Stimulated activated naive CD8-positive, alpha-beta T cell treated with anti-CD3 and anti-CD28 coated beads, Interleukin-15, amount 100 ng/mL, for 72 hours (primary cell): ENCODE measurements at regions not wholly inside any gene's neighbourhood (a gene's known extent, or its start where the extent isn't known, plus 50 kb on each side); places are given as distances from the start of the nearest gene placed in this dataset.

Experiments used
- ATAC-seq: fragments of 150-1000 bp; cut with Tn5 transposase; 2 replicates; pipeline ENCODE4 v1.10.0; 2021; ENCODE audit warnings: mild to moderate bottlenecking, moderate library complexity
- DNase-seq, 2 donors: peaks; one replicate each; pipeline ENCODE4 v3.0.0; 2021 to 2022
- H3K27ac Mint-ChIP-seq, 2 donors: one replicate each; pipeline ENCODE4 v1.8.0; 2022; ENCODE audit warnings: mild to moderate bottlenecking in 2 of 2, mixed read lengths in 2 of 2, moderate library complexity in 2 of 2
- H3K27me3 Mint-ChIP-seq: one replicate; pipeline ENCODE4 v1.8.0; 2022; ENCODE audit warnings: mixed read lengths
- H3K4me1 Mint-ChIP-seq: one replicate; pipeline ENCODE4 v1.8.0; 2022; ENCODE audit warnings: mild to moderate bottlenecking, mixed read lengths
- H3K4me3 Mint-ChIP-seq, 2 donors: one replicate each; pipeline ENCODE4 v1.8.0; 2022; ENCODE audit warnings: mild to moderate bottlenecking in 2 of 2, mixed read lengths in 2 of 2, moderate library complexity in 1 of 2
- H3K9me3 Mint-ChIP-seq, 2 donors: one replicate each; pipeline ENCODE4 v1.8.0; 2022; ENCODE audit warnings: mixed read lengths in 2 of 2

GRCh38 chr11:8340296-8340695 is 76.6 kb upstream of the LMO1 start:
- Mint-ChIP-seq H3K27me3 (peaks cover 15% of the 10 kb centered on the region), H3K4me1 (peaks cover 29% of the 10 kb centered on the region), H3K9me3 (no peaks in the 10 kb centered on the region), H3K4me3 (no peak overlapping the region), H3K27ac (peak overlapping the region in 1 of 2 donors; percentile 66)
- ATAC-seq, result no peak
- DNase-seq, result no peak

- Mint-ChIP-seq H3K4me3 (no peak overlapping the region), H3K27ac (no peak overlapping the region), H3K4me1 (peaks cover 29% of the 10 kb centered on the region), H3K9me3 (no peaks in the 10 kb centered on the region), H3K27me3 (peaks cover 9% of the 10 kb centered on the region)
- no peak for ATAC-seq
- no peak for DNase-seq
These were observed 75.9 kb upstream of the LMO1 start for GRCh38 chr11:8339592-8340022.

- Mint-ChIP-seq H3K4me1 (peaks cover 18% of the 10 kb centered on the region), H3K4me3 (peak overlapping the region in 1 of 2 donors; percentile 35), H3K9me3 (no peaks in the 10 kb centered on the region), H3K27ac (no peak overlapping the region), H3K27me3 (peaks cover 3% of the 10 kb centered on the region)
- peak; percentile 41 for ATAC-seq
- peak; percentile 20 to 30 for DNase-seq
These were observed 74.5 kb upstream of the LMO1 start for GRCh38 chr11:8338138-8338537.

GRCh38 chr11:8337130-8337795 is 73.6 kb upstream of the LMO1 start:
- DNase-seq (no peak), ATAC-seq (no peak)
- peaks cover 5% of the 10 kb centered on the region for H3K27me3 Mint-ChIP-seq
- H3K27ac Mint-ChIP-seq, result peak overlapping the region in 1 of 2 donors; percentile 40
- no peaks in the 10 kb centered on the region for H3K9me3 Mint-ChIP-seq
- H3K4me1 Mint-ChIP-seq, result peaks cover 11% of the 10 kb centered on the region
- H3K4me3 Mint-ChIP-seq, result no peak overlapping the region

GRCh38 chr11:8336356-8337129 is 72.9 kb upstream of the LMO1 start:
- no peak for ATAC-seq
- Mint-ChIP-seq H3K27me3 (peaks cover 10% of the 10 kb centered on the region), H3K4me1 (peaks cover 11% of the 10 kb centered on the region), H3K4me3 (no peak overlapping the region), H3K9me3 (no peaks in the 10 kb centered on the region), H3K27ac (no peak overlapping the region)
- no peak for DNase-seq

- no peak for DNase-seq
- Mint-ChIP-seq H3K4me1 (peaks cover 11% of the 10 kb centered on the region), H3K4me3 (no peak overlapping the region), H3K27me3 (peaks cover 16% of the 10 kb centered on the region), H3K9me3 (no peaks in the 10 kb centered on the region), H3K27ac (no peak overlapping the region)
- ATAC-seq, result no peak
These were observed 72.0 kb upstream of the LMO1 start for GRCh38 chr11:8335683-8336082.

- no peak for ATAC-seq
- Mint-ChIP-seq H3K4me3 (no peak overlapping the region), H3K9me3 (no peaks in the 10 kb centered on the region), H3K4me1 (peaks cover 11% of the 10 kb centered on the region), H3K27ac (no peak overlapping the region), H3K27me3 (peaks cover 21% of the 10 kb centered on the region)
- DNase-seq, result no peak
These were observed 71.5 kb upstream of the LMO1 start for GRCh38 chr11:8335186-8335585.

GRCh38 chr11:8333811-8334401 is 70.2 kb upstream of the LMO1 start:
- DNase-seq (no peak), ATAC-seq (no peak)
- Mint-ChIP-seq H3K27me3 (peaks cover 27% of the 10 kb centered on the region), H3K4me1 (peaks cover 14% of the 10 kb centered on the region), H3K4me3 (no peak overlapping the region), H3K27ac (no peak overlapping the region), H3K9me3 (no peaks in the 10 kb centered on the region)

- DNase-seq (no peak), ATAC-seq (no peak)
- Mint-ChIP-seq H3K27ac (no peak overlapping the region), H3K4me3 (no peak overlapping the region), H3K27me3 (peaks cover 27% of the 10 kb centered on the region), H3K4me1 (peaks cover 19% of the 10 kb centered on the region), H3K9me3 (no peaks in the 10 kb centered on the region)
These were observed 69.7 kb upstream of the LMO1 start for GRCh38 chr11:8333376-8333775.

GRCh38 chr11:8332891-8333290 is 69.2 kb upstream of the LMO1 start:
- peaks cover 27% of the 10 kb centered on the region for H3K27me3 Mint-ChIP-seq
- DNase-seq (no peak), ATAC-seq (no peak)
- H3K4me1 Mint-ChIP-seq, result peaks cover 21% of the 10 kb centered on the region
- H3K9me3 Mint-ChIP-seq, result no peaks in the 10 kb centered on the region
- no peak overlapping the region for H3K27ac Mint-ChIP-seq
- no peak overlapping the region for H3K4me3 Mint-ChIP-seq

GRCh38 chr11:8332196-8332595 is 68.5 kb upstream of the LMO1 start:
- Mint-ChIP-seq H3K4me1 (peaks cover 14% of the 10 kb centered on the region), H3K9me3 (no peaks in the 10 kb centered on the region), H3K27ac (peak overlapping the region in 1 of 2 donors; percentile 48), H3K4me3 (no peak overlapping the region), H3K27me3 (peaks cover 27% of the 10 kb centered on the region)
- ATAC-seq (no peak), DNase-seq (no peak)

GRCh38 chr11:8331767-8332166 is 68.1 kb upstream of the LMO1 start:
- Mint-ChIP-seq H3K4me3 (no peak overlapping the region), H3K9me3 (no peaks in the 10 kb centered on the region), H3K27ac (peak overlapping the region in 1 of 2 donors; percentile 48), H3K4me1 (peaks cover 14% of the 10 kb centered on the region), H3K27me3 (peaks cover 27% of the 10 kb centered on the region)
- DNase-seq (no peak), ATAC-seq (no peak)

- ATAC-seq (no peak), DNase-seq (no peak)
- Mint-ChIP-seq H3K9me3 (no peaks in the 10 kb centered on the region), H3K27ac (no peak overlapping the region), H3K4me3 (no peak overlapping the region), H3K4me1 (peaks cover 14% of the 10 kb centered on the region), H3K27me3 (peaks cover 27% of the 10 kb centered on the region)
These were observed 67.2 kb upstream of the LMO1 start for GRCh38 chr11:8330896-8331295.

- Mint-ChIP-seq H3K27ac (no peak overlapping the region), H3K4me3 (no peak overlapping the region), H3K9me3 (no peaks in the 10 kb centered on the region), H3K4me1 (peaks cover 14% of the 10 kb centered on the region), H3K27me3 (peaks cover 27% of the 10 kb centered on the region)
- DNase-seq (no peak), ATAC-seq (no peak)
These were observed 66.7 kb upstream of the LMO1 start for GRCh38 chr11:8330404-8330803.

GRCh38 chr11:8329847-8330361 is 66.2 kb upstream of the LMO1 start:
- ATAC-seq (no peak), DNase-seq (no peak)
- no peaks in the 10 kb centered on the region for H3K9me3 Mint-ChIP-seq
- no peak overlapping the region for H3K4me3 Mint-ChIP-seq
- no peak overlapping the region for H3K27ac Mint-ChIP-seq
- peaks cover 27% of the 10 kb centered on the region for H3K27me3 Mint-ChIP-seq
- peaks cover 14% of the 10 kb centered on the region for H3K4me1 Mint-ChIP-seq

- ATAC-seq (no peak), DNase-seq (no peak)
- H3K9me3 Mint-ChIP-seq, result no peaks in the 10 kb centered on the region
- H3K4me1 Mint-ChIP-seq, result peaks cover 14% of the 10 kb centered on the region
- no peak overlapping the region for H3K4me3 Mint-ChIP-seq
- peaks cover 27% of the 10 kb centered on the region for H3K27me3 Mint-ChIP-seq
- no peak overlapping the region for H3K27ac Mint-ChIP-seq
These were observed 65.7 kb upstream of the LMO1 start for GRCh38 chr11:8329336-8329735.
